Upper lobe of left lung (tissue), 6 donors: ENCODE measurements at regions not wholly inside any gene's neighbourhood (a gene's known extent, or its start where the extent isn't known, plus 50 kb on each side); places are given as distances from the start of the nearest gene placed in this dataset.

Experiments
- ATAC-seq, 2 donors: fragments of 200-7000 bp; cut with Tn5 transposase; one replicate each; pipeline ENCODE4 v1.9.1; 2022; ENCODE audit warnings: mild to moderate bottlenecking in 2 of 2, moderate library complexity in 2 of 2; ENCODE audit not compliant: low FRiP score in 2 of 2
- DNase-seq, 2 donors: peaks; one replicate each; pipeline ENCODE4 v3.0.0-alpha.2; 2019 to 2020
- H3K27ac ChIP-seq, 4 donors: fragments of 200-600 bp; sonication (generic); one replicate each; pipeline ENCODE4 v1.5.1; 2016 to 2019
- H3K27me3 ChIP-seq, 4 donors: fragments of 200-600 bp; sonication (generic); one replicate each; pipeline ENCODE4 v1.5.1; 2017 to 2019
- H3K36me3 ChIP-seq, 4 donors: fragments of 200-600 bp; sonication (generic); one replicate each; pipeline ENCODE4 v1.5.1; 2016 to 2019
- H3K4me1 ChIP-seq, 4 donors: fragments of 200-600 bp; sonication (generic); one replicate each; pipeline ENCODE4 v1.5.1; 2018 to 2019
- H3K4me3 ChIP-seq, 4 donors: fragments of 200-600 bp; sonication (generic); one replicate each; pipeline ENCODE4 v1.5.1; 2017 to 2019; ENCODE audit warnings: mild to moderate bottlenecking in 2 of 4, moderate library complexity in 1 of 4
- H3K9me3 ChIP-seq, 4 donors: fragments of 200-600 bp; sonication (generic); one replicate each; pipeline ENCODE4 v1.5.1; 2018 to 2019
- CTCF ChIP-seq, 6 experiments: fragments of 450-650 bp in 4 of 6; fragments of 200-600 bp in 2 of 6; sonication (generic) in 2 of 6; IDR thresholded peaks; one replicate each; pipeline ENCODE4 v1.5.1; 2016 to 2019; ENCODE audit warnings: antibody characterized with exemption in 6 of 6
- EP300 ChIP-seq, 4 donors: sonication (generic); formaldehyde crosslinking; IDR thresholded peaks; one replicate each; pipeline ENCODE4 v1.5.1; 2017; ENCODE audit warnings: antibody characterized with exemption in 4 of 4, control low read depth in 2 of 4
- POLR2A ChIP-seq, 4 donors: fragments of 450-650 bp; IDR thresholded peaks; one replicate each; pipeline ENCODE4 v1.5.1; 2016 to 2017; ENCODE audit warnings: antibody characterized with exemption in 4 of 4, mild to moderate bottlenecking in 2 of 4
- POLR2AphosphoS5 ChIP-seq, 2 donors: sonication (generic); formaldehyde crosslinking; IDR thresholded peaks; one replicate each; pipeline ENCODE4 v1.5.1; 2017; ENCODE audit warnings: antibody characterized with exemption in 2 of 2
- WGBS, 2 donors: methylation state at CpG; one replicate each; pipeline ENCODE4 v1.1.5; 2017 to 2018; 5-methylcytosine and 5-hydroxymethylcytosine counted together
- donor health status: DM: no; HTN: no; CAD: no; lungs with moderate emphysema.
- donor health status: DM: no; HTN: yes; CAD: no; lungs with severe emphysema.

GRCh38 chr9:79184831-79185230 is 386.9 kb upstream of the TLE4 start:
- peak in 1 of 2 donors; percentile 51 for ATAC-seq
- Histone ChIP-seq H3K27me3 (no peaks in the 10 kb centered on the region), H3K27ac (no peak overlapping the region), H3K36me3 (no peaks in the 10 kb centered on the region), H3K4me3 (no peak overlapping the region), H3K9me3 (no peaks in the 10 kb centered on the region), H3K4me1 (no peaks in the 10 kb centered on the region)
- WGBS, 2 donors: 37 to 59% methylated on average over 2 of the region's 2 CpGs
- TF ChIP-seq POLR2AphosphoS5 (IDR thresholded peaks at IDR 0.05) (no peak), CTCF (IDR thresholded peaks at IDR 0.05) (no peak), POLR2A (IDR thresholded peaks at IDR 0.05) (no peak), EP300 (IDR thresholded peaks at IDR 0.05) (no peak)
- DNase-seq: no peak

GRCh38 chr9:79185866-79186265 is 385.9 kb upstream of the TLE4 start:
- no peak overlapping the region for H3K27ac ChIP-seq
- no peak overlapping the region for H3K4me3 ChIP-seq
- no peaks in the 10 kb centered on the region for H3K4me1 ChIP-seq
- no peaks in the 10 kb centered on the region for H3K36me3 ChIP-seq
- TF ChIP-seq EP300 (IDR thresholded peaks at IDR 0.05) (no peak), POLR2AphosphoS5 (IDR thresholded peaks at IDR 0.05) (no peak), POLR2A (IDR thresholded peaks at IDR 0.05) (no peak), CTCF (IDR thresholded peaks at IDR 0.05) (no peak)
- H3K27me3 ChIP-seq: no peaks in the 10 kb centered on the region
- no peaks in the 10 kb centered on the region for H3K9me3 ChIP-seq
- ATAC-seq: peak in 1 of 2 donors; percentile 34
- no peak for DNase-seq

- no peak for DNase-seq
- H3K36me3 ChIP-seq: no peaks in the 10 kb centered on the region
- H3K4me3 ChIP-seq: no peak overlapping the region
- ATAC-seq: no peak
- no peaks in the 10 kb centered on the region for H3K27me3 ChIP-seq
- H3K27ac ChIP-seq: no peak overlapping the region
- no peak for TF ChIP-seq POLR2AphosphoS5 (IDR thresholded peaks at IDR 0.05)
- TF ChIP-seq POLR2A (IDR thresholded peaks at IDR 0.05): no peak
- no peak for TF ChIP-seq EP300 (IDR thresholded peaks at IDR 0.05)
- TF ChIP-seq CTCF (IDR thresholded peaks at IDR 0.05): no peak
- WGBS, 2 donors: 56 to 60% methylated on average over 3 of the region's 3 CpGs
- H3K9me3 ChIP-seq: no peaks in the 10 kb centered on the region
- H3K4me1 ChIP-seq: no peaks in the 10 kb centered on the region
These were observed 382.2 kb upstream of the TLE4 start for GRCh38 chr9:79189511-79189924.

GRCh38 chr9:79193001-79193400 is 378.8 kb upstream of the TLE4 start:
- ATAC-seq (no peak), DNase-seq (no peak)
- H3K4me3 ChIP-seq: no peak overlapping the region
- no peaks in the 10 kb centered on the region for H3K27me3 ChIP-seq
- no peaks in the 10 kb centered on the region for H3K36me3 ChIP-seq
- WGBS, 2 donors: 81 to 82% methylated on average over 3 of the region's 3 CpGs
- TF ChIP-seq POLR2AphosphoS5 (IDR thresholded peaks at IDR 0.05): no peak
- no peak for TF ChIP-seq POLR2A (IDR thresholded peaks at IDR 0.05)
- TF ChIP-seq CTCF (IDR thresholded peaks at IDR 0.05): no peak
- TF ChIP-seq EP300 (IDR thresholded peaks at IDR 0.05): no peak
- H3K4me1 ChIP-seq: no peaks in the 10 kb centered on the region
- no peak overlapping the region for H3K27ac ChIP-seq
- no peaks in the 10 kb centered on the region for H3K9me3 ChIP-seq

- no peaks in the 10 kb centered on the region for H3K9me3 ChIP-seq
- ATAC-seq: no peak
These were observed 378.1 kb upstream of the TLE4 start for GRCh38 chr9:79193501-79194223.

More at GRCh38 chr9:79193501-79194223, 378.1 kb upstream of the TLE4 start:
- DNase-seq: peak in 1 of 2 donors; percentile 65
- no peak overlapping the region for H3K27ac ChIP-seq
- no peaks in the 10 kb centered on the region for H3K36me3 ChIP-seq
- no peaks in the 10 kb centered on the region for H3K4me1 ChIP-seq
- TF ChIP-seq POLR2A (IDR thresholded peaks at IDR 0.05) (no peak), CTCF (IDR thresholded peaks at IDR 0.05) (no peak), POLR2AphosphoS5 (IDR thresholded peaks at IDR 0.05) (no peak), EP300 (IDR thresholded peaks at IDR 0.05) (no peak)
- no peaks in the 10 kb centered on the region for H3K27me3 ChIP-seq
- WGBS, 2 donors: 93 to 94% methylated on average over 35 to 36 of the region's 36 CpGs
- H3K4me3 ChIP-seq: no peak overlapping the region
